Right hindlimb (tissue), 1 donor: ENCODE measurements at regions not wholly inside any gene's neighbourhood (a gene's known extent, or its start where the extent isn't known, plus 50 kb on each side); places are given as distances from the start of the nearest gene placed in this dataset.
"Not testable (repeated sequence)": the region's sequence is repeated elsewhere in the genome, so short reads cannot be mapped to it uniquely, and the experiment has no call there.

Source experiments
- DNase-seq: peaks from one replicate; pipeline ENCODE4 v3.0.0-alpha.2; 2018

DNA sequence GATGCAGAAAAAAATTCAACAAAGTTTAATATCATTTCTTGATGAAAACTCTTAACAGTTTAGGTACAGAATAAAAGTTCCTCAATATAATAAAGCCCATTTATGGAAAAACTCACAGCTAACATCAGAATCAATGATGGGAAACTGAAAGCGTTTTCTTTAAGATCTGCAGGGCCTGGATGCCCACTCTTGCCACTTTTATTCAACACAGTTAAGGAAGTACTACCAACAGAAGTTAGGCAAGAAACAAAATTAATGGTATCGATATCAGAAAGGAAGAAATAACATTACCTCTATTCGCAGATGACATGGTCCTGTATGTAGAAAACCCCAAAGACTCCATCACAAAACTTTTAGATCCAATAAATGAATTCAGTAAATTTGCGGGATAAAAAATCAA is 542.4 kb upstream of the RGMB start:
- no peak for DNase-seq

DNA sequence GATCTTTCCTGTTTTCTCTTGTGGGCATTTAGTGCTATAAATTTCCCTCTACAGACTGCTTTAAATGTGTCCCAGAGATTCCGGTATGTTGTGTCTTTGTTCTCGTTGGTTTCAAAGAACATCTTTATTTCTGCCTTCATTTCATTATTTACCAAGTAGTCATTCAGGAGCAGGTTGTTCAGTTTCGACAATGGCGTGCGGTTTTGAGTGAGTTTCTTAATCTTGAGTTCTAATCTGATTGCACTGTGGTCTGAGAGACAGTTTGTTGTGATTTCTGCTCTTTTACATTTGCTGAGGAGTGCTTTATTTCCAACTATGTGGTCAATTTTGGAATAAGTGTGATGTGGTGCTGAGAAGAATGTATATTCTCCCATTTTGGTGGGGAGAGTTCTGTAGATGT is 535.7 kb upstream of the RGMB start:
- not testable (repeated sequence) for DNase-seq

DNA sequence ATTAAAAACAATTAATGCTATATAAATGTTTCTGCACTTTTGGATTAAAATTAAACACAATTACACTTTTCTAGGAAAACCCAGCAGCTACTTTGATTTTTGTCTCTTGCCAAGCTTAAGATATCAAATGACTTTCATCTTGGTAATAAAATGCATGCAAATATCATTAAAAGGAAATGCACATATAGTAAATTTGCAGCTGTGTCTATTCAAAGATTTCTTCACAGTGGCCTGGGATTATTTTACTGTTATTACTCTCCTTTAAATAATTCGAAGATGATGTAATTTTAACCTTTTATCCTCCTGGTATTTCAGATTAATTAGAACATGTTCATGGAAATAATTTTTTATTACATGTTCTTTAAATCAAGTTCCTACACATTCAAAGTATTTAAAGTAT is 529.5 kb upstream of the RGMB start:
- DNase-seq: no peak

DNA sequence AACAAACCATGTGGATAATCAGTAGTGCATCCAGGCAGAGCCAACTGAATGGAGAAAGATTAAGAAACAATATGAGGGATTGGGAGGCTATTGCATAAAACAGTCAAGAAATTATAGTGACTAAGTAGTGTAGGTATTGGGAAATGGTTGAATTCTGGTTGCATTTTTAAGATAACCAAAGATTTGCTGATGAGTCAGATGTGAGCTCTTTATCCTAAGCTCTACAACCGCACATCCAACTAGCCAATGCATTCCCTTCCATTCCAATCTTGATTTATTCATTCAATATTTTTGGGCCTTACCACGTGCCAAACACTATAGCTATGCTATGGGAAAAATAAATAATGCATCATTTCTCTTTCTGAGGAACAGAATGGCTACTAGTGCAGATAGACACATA is 524.5 kb upstream of the RGMB start:
- DNase-seq: no peak

DNA sequence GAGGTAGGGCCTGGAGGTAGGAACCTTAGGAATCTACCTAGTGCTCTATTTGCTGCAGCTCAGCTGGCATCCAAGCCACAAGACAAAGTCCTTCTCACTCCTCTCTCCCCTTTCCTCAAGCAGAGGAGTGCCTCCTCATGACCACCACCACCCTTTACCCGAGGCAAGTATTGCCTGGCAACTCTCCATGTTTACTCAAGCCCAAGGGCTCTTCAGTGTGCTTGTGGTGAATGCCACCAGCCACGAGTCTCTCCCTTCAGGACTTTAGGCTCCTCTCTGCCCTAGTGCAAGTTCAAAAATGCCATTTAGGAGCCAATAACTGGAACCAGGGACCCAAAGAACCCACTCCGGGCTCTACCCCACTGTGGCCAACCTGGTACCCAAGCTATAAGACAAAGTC is 514.5 kb upstream of the RGMB start:
- no peak for DNase-seq

DNA sequence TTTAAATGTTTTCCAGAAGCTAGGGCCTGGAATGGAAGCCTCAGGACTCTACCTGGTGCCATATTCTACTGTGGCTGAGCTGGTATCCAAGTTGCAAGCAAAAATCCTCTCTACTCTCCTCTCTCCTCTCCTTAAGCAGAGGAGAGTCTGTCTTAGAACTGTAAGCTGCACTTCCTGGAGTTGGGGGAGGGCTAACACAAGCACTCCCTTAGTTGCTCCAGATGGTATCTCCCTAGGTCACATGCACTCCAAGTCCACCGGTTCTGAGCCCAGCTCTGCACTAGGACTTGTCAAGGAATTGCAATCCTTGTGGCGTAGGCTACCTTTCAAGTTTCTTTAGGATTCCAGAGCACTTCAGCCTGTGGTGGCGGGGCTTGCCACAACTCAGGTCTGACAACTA is 513.9 kb upstream of the RGMB start:
- no peak for DNase-seq

DNA sequence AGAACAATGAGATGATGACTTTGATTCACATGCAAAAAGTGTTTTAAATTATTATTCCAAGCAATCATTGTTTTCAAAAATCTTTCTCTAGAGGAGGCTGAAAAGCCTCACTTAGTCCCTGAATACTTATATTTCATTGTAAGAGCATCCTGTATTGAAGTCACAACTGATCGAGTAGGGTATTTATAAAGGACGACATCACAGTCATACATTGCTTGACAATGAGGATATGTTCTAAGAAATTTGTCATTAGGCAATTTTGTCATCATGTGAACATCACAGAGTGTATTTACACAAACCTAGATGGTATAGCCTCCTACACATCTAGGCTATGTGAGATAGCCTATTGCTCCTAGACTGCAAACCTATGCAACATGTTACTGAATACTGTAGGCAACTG is 510.4 kb upstream of the RGMB start:
- no peak for DNase-seq

DNA sequence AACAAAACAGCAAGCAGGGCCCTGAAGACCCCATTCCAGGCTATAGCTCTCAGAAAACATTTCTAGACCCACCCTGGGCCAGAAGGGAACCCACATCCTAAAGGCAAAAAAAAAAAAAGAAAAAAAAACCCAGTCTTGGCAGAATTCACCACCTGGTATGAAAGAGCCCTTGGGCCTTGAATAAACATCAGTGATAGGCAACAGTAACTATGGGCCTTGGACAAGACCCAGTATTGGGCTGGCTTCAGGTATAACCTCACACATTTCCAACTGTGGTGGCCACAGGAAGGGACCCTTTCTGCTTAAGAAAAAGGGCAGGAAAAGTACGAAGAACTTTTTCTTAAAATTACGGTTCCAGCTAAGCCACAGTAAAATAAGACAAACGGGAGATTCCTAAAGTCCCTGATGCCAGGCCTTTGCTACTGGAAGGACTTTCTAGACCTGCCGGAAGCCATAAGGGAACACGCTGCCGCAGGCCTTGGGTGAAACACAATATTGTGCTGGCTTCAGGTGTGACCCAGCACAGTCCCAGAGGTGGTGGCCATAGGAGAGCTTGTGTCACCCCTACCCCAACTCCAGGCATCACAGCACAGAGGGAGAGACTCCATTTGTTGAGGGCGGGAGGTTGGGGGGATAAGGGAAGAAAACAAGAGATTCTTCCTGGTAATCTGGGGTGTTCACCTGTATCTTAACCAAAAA is 505.2 kb upstream of the RGMB start:
- DNase-seq: no peak

DNA sequence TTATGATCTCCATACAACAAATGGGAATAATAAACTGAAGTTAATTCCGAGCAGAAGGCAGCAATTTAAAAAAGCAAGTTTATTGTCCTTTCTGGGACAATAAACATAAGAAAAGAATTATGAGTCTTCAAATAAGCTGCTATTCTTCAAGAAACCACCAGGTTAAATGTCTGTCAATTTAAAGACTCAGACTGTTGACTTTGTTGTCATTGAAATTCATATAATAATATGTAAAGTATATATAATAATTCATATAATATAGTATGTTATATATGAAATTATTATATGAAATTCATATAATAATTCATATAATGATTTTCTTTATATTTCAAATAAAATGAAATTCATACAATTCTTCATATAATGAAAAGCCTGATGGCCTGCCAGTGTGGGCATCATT is 497.5 kb upstream of the RGMB start:
- DNase-seq: no peak

DNA sequence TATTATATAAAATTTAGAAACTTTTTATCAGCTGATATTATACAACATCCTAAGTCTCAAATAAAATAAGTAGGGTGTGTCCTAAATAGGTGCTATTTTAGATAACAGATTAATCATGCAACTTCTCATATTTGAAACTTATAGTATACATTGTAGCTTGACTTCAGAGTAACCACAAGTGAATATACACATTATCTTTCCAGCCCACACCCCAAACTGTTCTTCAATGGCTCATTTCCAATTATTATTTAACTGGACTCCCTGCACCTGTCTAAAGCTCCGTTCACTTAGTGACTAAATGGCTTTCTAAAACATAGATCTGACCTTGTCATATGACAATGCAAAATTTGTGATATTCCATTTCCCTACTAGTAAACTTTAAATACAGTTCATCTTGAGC is 490.9 kb upstream of the RGMB start:
- no peak for DNase-seq

DNA sequence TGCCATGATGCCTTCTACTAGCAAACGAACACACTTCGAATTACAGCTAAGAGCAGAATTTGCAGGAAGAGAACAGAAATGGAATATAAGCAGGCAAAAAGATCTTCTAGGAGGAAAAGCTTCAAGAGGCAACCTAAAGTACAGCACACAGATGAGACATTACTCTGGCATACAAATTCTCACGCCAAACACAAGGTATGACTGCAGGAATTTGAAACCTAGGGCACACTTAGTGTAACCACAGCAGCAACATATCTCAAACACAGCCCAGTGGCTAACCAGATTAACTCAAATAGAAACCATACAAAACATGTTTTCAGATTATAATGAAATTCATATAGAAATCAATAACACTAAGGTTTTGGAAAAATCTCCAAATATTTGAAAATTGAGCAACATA is 481.0 kb upstream of the RGMB start:
- no peak for DNase-seq

DNA sequence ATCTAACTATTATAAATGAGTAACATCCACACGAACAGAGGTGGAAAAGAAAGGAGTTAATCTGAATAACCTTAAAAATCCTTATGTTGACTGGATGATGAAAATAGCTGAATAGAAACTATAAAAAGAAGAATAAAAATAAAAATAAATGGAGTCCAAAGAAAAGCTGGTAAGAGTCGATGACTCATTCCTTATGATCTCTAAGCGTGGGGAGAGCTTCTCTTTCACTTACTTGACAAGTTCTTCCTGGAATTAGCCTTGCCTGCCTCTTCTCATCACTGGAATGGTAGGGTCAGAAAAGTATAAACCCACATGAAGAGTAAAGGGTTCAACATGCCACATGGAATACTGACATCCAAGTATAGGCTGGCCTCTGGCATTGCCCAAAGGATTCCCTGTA is 477.0 kb upstream of the RGMB start:
- no peak for DNase-seq

DNA sequence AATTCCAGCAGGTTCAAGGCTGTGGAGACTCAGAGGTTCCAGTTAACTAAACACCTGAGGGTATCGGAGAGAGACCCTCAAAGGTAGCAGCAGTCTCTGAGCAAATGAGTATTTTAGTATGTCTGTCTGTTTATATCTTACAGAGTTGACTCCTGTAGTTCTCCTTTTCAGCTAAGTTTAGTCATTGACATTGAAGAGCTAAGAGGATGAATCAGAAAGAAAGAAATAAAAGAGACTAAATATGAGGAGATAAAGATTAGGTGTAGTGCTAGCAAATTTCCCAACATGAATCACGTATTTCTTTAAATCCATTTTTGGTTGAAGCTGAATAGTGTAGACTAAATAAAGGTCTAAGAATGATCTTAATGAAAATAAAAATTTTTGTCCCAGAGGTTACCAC is 474.0 kb upstream of the RGMB start:
- DNase-seq: no peak

DNA sequence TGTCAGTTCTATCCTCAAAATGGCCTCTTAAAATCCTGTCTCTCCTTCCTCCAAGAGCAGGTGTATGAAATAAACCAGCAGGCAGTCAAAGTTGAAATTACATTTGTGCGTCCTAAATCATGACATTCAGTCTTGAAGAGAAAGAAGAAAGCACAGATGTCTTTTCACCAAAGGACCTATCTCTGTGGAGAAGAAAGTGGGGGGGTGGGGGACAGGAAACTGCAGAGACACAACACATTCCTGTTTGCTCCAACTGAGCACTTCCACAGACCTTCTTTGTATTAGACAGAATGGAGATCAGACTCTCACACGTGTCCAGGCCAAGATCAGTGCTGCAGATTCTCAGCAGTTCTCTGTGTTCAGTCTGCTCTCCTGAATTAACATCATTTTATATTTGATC is 471.9 kb upstream of the RGMB start:
- peak; percentile 29 for DNase-seq

DNA sequence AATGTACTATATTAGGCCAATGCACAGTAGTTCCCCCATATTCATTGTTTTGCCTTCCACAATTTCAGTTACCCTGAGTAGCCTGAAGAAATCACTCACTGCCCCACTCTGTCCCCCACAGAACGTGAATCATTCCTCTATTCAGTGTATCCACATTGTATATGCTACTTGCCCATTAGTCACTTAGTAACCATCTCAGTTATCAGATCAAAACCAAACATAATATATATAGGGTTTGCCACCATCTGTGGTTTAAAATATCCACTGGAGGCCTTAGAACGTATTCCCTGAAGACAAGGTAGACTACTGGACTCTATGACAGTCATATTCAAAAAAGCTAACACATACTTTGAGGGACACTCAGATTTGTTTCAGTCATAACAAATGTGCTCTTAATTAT is 465.7 kb upstream of the RGMB start:
- no peak for DNase-seq

DNA sequence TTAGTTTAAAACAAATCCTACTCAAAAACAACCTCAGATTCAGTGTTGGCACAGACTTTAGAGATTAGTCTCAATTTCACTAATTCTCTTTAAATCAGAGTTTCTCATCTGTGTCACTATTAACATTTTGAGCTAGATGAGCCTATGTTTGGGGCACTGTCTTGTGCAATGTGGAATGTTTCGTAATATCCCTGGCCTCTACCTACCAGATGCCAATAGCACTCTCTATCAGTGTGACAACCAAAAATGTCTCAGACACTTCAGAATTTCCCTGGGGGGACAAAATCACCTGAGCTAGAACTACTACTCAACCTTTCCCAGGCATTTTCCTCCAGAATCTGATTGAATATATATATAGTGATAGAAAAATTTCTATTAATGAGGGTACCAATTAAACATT is 465.2 kb upstream of the RGMB start:
- no peak for DNase-seq

DNA sequence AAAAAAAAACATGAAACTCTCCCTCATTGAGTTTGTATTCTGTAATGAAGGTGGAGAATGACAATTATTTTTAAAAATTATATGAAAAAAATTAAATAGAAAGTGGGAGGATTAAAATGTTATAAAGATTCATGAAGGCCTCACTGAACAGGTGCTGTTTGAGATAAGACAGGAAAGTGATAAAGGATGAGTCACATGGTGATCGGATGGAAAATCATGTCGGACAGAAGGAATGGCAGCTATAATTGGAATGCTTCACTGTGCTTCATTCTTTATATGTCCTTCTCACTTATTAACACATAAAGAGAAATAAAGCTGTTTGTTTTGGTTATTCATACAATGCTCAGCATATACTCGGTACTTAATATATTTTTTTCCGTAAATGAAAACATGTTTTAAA is 464.5 kb upstream of the RGMB start:
- no peak for DNase-seq

DNA sequence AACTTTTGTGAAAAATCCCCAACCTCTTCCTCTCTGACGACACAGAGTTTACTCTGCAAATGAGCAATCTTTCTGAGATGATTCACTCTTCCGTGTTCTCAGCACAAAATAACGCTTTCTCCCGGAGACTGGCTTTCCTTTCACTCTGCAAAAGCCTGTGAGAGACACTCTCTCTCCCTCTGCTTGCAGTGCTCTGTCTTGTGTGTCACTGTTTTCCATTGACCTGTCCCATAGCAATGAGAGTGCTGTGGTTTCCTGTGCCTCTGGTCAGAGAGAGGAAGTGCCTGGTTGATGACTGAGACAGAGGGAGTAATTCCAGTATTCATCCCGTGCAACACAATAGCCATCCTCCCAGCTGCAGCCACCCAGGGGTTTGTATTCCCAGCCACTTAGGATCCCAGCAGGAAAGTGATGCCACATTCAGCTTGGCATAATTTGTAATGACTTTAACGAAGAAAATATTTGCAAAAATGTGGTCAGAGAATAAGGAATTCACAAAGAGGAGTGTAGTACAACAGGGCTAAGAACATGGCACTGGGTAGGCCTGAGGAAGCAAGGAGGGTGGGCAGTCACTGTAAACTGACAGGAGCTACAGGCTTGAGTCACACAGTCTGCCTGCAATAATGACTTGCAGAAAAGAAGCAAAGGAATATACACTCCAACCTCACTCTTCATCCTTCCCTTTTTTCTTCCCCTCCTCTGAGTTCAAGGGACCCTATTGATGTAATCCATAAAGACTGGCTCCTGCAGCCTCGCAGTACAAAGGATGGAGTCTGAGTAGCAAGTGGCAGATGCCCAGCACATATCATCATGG is 463.5 kb upstream of the RGMB start:
- peak; percentile 33 for DNase-seq

DNA sequence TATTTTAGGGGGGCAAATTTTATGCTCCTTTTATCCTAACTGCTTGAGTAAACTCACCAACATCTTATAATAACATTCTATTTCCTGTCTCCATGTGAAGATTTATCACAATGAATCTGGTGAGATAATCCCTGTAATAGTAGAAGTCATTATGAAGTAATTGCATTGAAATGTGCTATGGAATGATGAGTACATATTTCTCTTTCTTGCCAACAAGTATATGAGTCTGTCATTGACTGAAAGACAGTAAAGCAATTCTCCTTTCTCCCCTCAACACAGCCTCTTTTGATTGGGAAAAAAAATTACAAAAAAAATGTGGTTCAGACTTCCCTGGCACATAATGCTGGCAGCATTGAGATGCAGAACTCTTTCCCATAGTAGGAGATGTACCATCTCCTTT is 459.2 kb upstream of the RGMB start:
- no peak for DNase-seq

DNA sequence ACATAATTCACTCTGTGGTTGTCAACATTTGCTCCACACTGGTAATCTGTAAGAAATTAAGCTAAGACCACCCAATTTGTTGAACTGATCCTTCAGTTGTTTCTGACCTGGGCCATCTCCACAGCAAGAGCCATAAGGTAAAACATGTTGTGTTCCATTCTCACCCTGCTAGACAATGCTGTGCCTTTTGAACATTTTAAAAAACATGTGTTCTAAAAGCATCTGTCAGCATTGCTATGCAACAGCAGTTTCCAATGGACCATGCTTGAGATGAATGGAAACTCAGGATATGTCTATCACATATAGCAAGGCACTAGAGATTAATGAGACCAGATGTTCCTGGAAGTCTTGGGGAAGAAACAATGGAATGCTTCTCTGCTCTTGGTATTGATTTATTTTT is 455.1 kb upstream of the RGMB start:
- DNase-seq: no peak

DNA sequence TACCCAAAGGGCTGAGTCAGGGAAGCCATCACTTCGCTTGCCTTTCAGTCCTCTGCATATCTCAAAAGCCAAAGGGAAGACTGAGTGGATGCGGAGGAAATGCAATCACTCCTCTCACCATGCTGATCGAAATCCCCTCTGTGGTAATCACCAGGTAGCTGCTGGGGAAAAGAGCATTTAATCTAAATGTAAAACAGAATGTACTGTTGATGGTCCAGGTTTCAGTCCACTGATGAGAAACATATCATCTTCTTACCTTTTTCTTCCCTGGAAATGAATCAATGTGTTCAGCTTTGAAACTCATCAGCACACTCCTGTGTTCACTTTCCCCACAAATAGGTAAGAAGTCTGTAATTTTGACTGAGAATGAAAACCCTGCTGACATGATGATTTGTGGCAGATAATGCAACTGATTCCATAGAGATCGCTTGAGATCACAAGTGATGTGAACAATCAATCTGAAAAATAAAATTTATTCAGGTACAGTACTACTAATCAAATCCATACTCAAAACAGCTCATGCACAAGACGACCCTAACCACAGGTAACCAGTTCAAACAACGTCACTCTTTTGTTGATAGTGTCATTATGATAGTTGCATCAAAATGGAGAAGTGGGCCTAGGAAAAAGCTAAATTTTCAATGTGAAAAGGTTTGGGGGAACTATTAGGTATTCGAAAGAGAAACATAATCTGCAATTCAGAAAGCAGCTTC is 454.0 kb upstream of the RGMB start:
- no peak for DNase-seq

DNA sequence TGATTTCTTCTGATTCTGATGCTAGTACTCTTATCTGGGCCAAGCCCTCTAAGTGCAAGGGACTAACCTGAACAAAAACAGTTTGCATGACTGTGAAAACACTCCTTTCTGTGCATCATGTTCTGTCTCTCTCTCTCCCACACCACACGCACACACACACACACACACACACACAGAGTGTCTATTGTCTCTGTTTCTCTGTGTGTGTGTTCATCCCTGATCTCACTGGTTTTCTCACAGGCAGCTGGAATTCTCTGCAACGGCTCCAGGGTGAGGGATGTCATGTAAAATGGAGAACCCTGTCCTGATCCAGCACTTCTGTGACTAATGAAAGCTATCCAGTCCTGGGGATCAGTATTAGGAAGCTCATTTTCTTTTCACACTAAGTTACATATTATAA is 453.1 kb upstream of the RGMB start:
- no peak for DNase-seq

DNA sequence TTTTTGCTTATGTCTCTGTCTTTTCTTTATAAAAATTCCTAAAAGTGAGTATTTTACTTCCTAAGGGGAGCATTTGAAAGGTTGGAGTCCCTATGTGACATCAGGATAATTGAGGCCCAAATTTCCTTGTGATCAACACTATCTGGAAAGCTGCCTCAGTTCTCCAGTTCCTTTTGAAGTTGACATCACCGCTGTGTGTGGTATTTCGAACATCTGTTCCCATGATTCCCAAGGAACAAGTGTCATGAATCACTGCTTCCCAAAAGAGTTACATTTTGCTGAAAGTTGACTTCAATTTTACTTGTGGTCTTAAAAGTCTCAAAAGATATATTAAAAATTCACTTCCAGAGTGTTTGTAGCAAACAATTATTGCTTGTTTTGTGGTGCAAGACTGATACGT is 452.1 kb upstream of the RGMB start:
- no peak for DNase-seq

DNA sequence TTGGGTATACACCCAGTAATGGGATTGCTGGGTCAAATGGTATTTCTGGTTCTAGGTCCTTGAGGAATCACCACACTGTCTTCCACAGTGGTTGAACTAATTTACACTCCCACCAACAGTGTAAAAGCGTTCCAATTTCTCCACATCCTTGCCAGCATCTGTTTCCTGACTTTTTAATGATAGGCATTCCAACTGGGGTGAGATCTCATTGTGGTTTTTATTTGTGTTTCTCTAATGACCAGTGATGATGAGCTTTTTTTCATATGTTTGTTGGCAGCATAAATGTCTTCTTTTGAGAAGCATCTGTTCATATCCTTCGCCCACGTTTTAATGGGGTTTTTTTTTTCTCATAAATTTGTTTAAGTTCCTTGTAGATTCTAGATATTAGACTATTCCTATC is 448.3 kb upstream of the RGMB start:
- DNase-seq: not testable (repeated sequence)
